OCI-LY1 (cell line): ENCODE measurements at regions not wholly inside any gene's neighbourhood (a gene's known extent, or its start where the extent isn't known, plus 50 kb on each side); places are given as distances from the start of the nearest gene placed in this dataset.
"Not testable (repeated sequence)": the region's sequence is repeated elsewhere in the genome, so short reads cannot be mapped to it uniquely, and the experiment has no call there.

ENCODE experiments used
- EZH2 ChIP-seq: fragments of 200-600 bp; sonication (generic), shearing (Covaris generic); IDR thresholded peaks from 2 replicates; pipeline ENCODE4 v1.8.0; 2017; ENCODE audit warnings: borderline replicate concordance, mixed run types, mild to moderate bottlenecking, antibody characterized with exemption, low read length, moderate library complexity, mixed read lengths
- TF ChIP-seq, protein P1 (sequence below): fragments of 200-600 bp; sonication (generic), shearing (Covaris generic); IDR thresholded peaks from 2 replicates; pipeline ENCODE4 v1.5.1; 2017; ENCODE audit warnings: mild to moderate bottlenecking, antibody characterized with exemption, low read length, moderate library complexity, mixed read lengths

DNA sequence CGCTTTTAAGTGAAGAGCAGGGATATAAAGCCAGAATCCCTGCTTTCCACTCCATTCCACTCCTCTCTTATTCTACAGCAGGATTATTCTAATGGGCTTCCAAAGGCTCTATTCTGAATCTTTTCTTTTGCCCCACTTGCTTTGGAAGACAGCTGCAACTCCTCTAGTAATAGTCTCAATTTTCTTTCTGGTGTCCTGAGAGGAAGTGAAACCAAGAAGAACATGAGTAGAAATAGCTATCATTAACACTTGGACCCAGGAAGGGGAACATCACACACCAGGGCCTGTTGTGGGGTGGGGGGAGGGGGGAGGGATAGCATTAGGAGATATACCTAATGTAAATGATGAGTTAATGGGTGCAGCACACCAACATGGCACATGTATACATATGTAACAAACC, 1597.9 kb downstream of the OLFM4 start:
- TF ChIP-seq, protein P1, sequence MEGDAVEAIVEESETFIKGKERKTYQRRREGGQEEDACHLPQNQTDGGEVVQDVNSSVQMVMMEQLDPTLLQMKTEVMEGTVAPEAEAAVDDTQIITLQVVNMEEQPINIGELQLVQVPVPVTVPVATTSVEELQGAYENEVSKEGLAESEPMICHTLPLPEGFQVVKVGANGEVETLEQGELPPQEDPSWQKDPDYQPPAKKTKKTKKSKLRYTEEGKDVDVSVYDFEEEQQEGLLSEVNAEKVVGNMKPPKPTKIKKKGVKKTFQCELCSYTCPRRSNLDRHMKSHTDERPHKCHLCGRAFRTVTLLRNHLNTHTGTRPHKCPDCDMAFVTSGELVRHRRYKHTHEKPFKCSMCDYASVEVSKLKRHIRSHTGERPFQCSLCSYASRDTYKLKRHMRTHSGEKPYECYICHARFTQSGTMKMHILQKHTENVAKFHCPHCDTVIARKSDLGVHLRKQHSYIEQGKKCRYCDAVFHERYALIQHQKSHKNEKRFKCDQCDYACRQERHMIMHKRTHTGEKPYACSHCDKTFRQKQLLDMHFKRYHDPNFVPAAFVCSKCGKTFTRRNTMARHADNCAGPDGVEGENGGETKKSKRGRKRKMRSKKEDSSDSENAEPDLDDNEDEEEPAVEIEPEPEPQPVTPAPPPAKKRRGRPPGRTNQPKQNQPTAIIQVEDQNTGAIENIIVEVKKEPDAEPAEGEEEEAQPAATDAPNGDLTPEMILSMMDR, result not testable (repeated sequence)
- not testable (repeated sequence) for TF ChIP-seq EZH2
